Breast epithelium (tissue), 3 donors: ENCODE measurements at regions not wholly inside any gene's neighbourhood (a gene's known extent, or its start where the extent isn't known, plus 50 kb on each side); places are given as distances from the start of the nearest gene placed in this dataset.

Experiments used
- CTCF ChIP-seq, 3 donors: fragments of 450-650 bp; IDR thresholded peaks; one replicate each; pipeline ENCODE4 v1.5.1; 2016 to 2017; ENCODE audit warnings: antibody characterized with exemption in 3 of 3, mild to moderate bottlenecking in 3 of 3, moderate library complexity in 3 of 3
- POLR2AphosphoS5 ChIP-seq, 3 donors: sonication (generic); formaldehyde crosslinking; IDR thresholded peaks; one replicate each; pipeline ENCODE4 v1.6.1; 2017; ENCODE audit warnings: antibody characterized with exemption in 3 of 3

GRCh38 chr17:43333433-43333943 lies 65.3 kb upstream of the ARL4D start:
- TF ChIP-seq CTCF (IDR thresholded peaks at IDR 0.05) (no peak), POLR2AphosphoS5 (IDR thresholded peaks at IDR 0.05) (no peak)
